ENCODE measurements at regions not wholly inside any gene's neighbourhood (a gene's known extent, or its start where the extent isn't known, plus 50 kb on each side); places are given as distances from the start of the nearest gene placed in this dataset.

DNA sequence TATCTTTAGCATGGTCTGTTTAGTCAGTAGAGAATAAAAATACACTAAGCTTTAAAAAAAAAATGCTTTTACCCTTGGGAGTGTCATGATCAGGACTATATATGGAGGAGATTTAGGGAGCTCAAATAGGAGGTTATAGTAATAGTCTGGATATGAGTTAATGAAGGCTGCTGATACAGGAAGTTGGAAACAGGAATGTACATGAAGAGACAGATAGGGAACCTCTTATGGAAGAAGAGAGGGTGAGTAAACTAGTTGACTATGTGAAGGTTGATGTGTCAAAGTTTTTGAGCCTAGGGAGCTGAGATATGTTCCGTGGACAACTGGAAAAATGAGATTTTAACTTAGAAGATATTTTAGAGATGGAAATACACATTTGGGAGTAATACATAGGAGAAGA is 472.0 kb upstream of the FZD8 start:
- Mint-ChIP-seq H3K9me3 (peaks cover 2% of the 10 kb centered on the region), H3K36me3 (ENCODE audit: low read depth) (no peaks in the 10 kb centered on the region), H3K27ac (no peak overlapping the region), H3K27me3 (no peaks in the 10 kb centered on the region), H3K4me1 (ENCODE audit: low read depth) (no peaks in the 10 kb centered on the region), H3K4me3 (no peak overlapping the region)
- POLR2A ChIA-PET = no interaction called here
- ATAC-seq = no peak
- CTCF ChIA-PET = no interaction called here
- intact Hi-C loops (cut with micrococcal nuclease) = no loop called here
- TF ChIP-seq, protein P1, sequence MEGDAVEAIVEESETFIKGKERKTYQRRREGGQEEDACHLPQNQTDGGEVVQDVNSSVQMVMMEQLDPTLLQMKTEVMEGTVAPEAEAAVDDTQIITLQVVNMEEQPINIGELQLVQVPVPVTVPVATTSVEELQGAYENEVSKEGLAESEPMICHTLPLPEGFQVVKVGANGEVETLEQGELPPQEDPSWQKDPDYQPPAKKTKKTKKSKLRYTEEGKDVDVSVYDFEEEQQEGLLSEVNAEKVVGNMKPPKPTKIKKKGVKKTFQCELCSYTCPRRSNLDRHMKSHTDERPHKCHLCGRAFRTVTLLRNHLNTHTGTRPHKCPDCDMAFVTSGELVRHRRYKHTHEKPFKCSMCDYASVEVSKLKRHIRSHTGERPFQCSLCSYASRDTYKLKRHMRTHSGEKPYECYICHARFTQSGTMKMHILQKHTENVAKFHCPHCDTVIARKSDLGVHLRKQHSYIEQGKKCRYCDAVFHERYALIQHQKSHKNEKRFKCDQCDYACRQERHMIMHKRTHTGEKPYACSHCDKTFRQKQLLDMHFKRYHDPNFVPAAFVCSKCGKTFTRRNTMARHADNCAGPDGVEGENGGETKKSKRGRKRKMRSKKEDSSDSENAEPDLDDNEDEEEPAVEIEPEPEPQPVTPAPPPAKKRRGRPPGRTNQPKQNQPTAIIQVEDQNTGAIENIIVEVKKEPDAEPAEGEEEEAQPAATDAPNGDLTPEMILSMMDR (IDR thresholded peaks at IDR 0.05) = no peak
- DNase-seq = no peak

GRCh38 chr10:36111676-36112075 is 469.6 kb upstream of the FZD8 start:
- TF ChIP-seq, protein P1 (IDR thresholded peaks at IDR 0.05) = no peak
- intact Hi-C loops (cut with micrococcal nuclease) = no loop called here
- Mint-ChIP-seq H3K27me3 (no peaks in the 10 kb centered on the region), H3K36me3 (ENCODE audit: low read depth) (no peaks in the 10 kb centered on the region), H3K27ac (no peak overlapping the region), H3K9me3 (peaks cover 3% of the 10 kb centered on the region), H3K4me3 (no peak overlapping the region), H3K4me1 (ENCODE audit: low read depth) (no peaks in the 10 kb centered on the region)
- DNase-seq = no peak
- no peak for ATAC-seq
- ChIA-PET POLR2A (no interaction called here), CTCF (no interaction called here)

- H3K27ac Mint-ChIP-seq = no peak overlapping the region
- no peaks in the 10 kb centered on the region for H3K36me3 Mint-ChIP-seq (ENCODE audit: low read depth)
- peaks cover 4% of the 10 kb centered on the region for H3K9me3 Mint-ChIP-seq
- H3K4me3 Mint-ChIP-seq = no peak overlapping the region
- H3K27me3 Mint-ChIP-seq = no peaks in the 10 kb centered on the region
- no peaks in the 10 kb centered on the region for H3K4me1 Mint-ChIP-seq (ENCODE audit: low read depth)
- POLR2A ChIA-PET = no interaction called here
- TF ChIP-seq, protein P1 (IDR thresholded peaks at IDR 0.05) = no peak
- ATAC-seq = no peak
- intact Hi-C loops (cut with micrococcal nuclease) = no loop called here
- CTCF ChIA-PET = no interaction called here
- no peak for DNase-seq
Observed at GRCh38 chr10:36110097-36110496, 468.0 kb upstream of the FZD8 start.

DNA sequence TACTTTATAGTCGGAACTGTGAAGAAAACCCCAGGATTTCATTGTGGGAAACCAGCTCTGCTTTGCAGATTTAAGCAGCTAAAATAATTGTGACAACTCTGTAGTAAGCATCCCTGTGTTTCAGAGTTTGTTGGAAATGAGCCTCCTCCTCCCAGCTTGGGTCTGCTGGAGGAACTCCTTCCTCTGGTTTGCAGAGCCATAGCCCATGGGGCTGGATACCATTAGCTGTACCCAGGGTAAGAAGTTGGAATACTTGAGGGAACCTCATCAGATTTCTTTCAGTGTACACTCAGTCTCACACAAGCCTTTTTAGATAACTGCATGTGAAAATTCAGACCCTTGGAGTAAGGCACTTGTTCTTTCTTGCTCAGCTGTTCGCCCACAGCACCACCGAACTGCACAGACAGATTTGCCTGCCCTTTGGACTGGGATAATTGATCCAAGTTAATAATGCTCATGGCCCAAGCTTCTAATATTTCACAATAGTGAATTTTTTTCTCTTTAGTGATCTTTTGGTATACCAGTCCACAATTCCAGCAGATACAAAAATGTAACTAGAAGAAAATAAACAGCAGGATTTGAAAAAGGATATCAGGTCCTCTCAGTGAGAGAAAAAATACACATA is 467.4 kb upstream of the FZD8 start:
- DNase-seq (no peak), ATAC-seq (no peak)
- no peak overlapping the region for H3K27ac Mint-ChIP-seq
- no peaks in the 10 kb centered on the region for H3K4me1 Mint-ChIP-seq (ENCODE audit: low read depth)
- intact Hi-C loops (cut with micrococcal nuclease) = no loop called here
- H3K36me3 Mint-ChIP-seq (ENCODE audit: low read depth) = no peaks in the 10 kb centered on the region
- TF ChIP-seq, protein P1 (IDR thresholded peaks at IDR 0.05) = no peak
- ChIA-PET CTCF (no interaction called here), POLR2A (no interaction called here)
- H3K4me3 Mint-ChIP-seq = no peak overlapping the region
- no peaks in the 10 kb centered on the region for H3K27me3 Mint-ChIP-seq
- peaks cover 4% of the 10 kb centered on the region for H3K9me3 Mint-ChIP-seq

DNA sequence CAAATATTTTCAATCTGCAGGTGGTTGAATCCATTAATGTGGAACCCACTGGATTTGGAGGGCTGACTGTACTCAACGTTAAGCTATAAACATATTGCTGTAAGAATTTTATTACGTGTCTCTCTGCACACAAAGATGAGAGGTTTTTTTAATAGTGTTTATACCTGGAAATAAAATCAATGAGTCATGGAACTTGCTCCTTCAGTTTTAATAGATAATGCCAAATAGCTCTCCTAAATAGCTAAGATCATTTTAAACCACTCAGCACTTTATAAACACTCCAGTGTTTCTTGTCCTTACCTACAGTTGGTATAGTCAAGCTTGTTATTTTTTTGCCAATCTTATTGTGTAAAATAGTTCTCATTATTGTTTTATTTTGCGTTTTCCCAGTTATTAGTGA is 455.6 kb upstream of the FZD8 start:
- no peak overlapping the region for H3K27ac Mint-ChIP-seq
- ATAC-seq (no peak), DNase-seq (no peak)
- no peaks in the 10 kb centered on the region for H3K27me3 Mint-ChIP-seq
- intact Hi-C loops (cut with micrococcal nuclease) = no loop called here
- POLR2A ChIA-PET = interaction anchor here (0.6 kb wide), 1 partner anchor 756 kb away, joined by 3 read pairs; no protein-coding TSS in a partner anchor
- H3K4me3 Mint-ChIP-seq = no peak overlapping the region
- no peaks in the 10 kb centered on the region for H3K36me3 Mint-ChIP-seq (ENCODE audit: low read depth)
- H3K4me1 Mint-ChIP-seq (ENCODE audit: low read depth) = no peaks in the 10 kb centered on the region
- H3K9me3 Mint-ChIP-seq = peaks cover 8% of the 10 kb centered on the region
- TF ChIP-seq, protein P1 (IDR thresholded peaks at IDR 0.05) = no peak
- CTCF ChIA-PET = no interaction called here
